ENCODE measurements at regions not wholly inside any gene's neighbourhood (a gene's known extent, or its start where the extent isn't known, plus 50 kb on each side); places are given as distances from the start of the nearest gene placed in this dataset.

GRCh38 chr13:58906329-58907007 is 1257.3 kb downstream of the DIAPH3 start:
- Histone ChIP-seq H3K4me3 (no peak overlapping the region), H3K36me3 (no peaks in the 10 kb centered on the region), H3K27ac (replicated peaks in 1 of 4) (no peak overlapping the region), H3K4me1 (no peaks in the 10 kb centered on the region), H3K27me3 (no peaks in the 10 kb centered on the region), H3K9me3 (no peaks in the 10 kb centered on the region)
- intact Hi-C loops (cut with DNase I) = no loop called here
- no peak for TF ChIP-seq EP300 (IDR thresholded peaks at IDR 0.05)
- 83% methylated on average over 2 of the region's 3 CpGs for WGBS
- no peak for DNase-seq (ENCODE audit: extremely low spot score)

GRCh38 chr13:58907347-58907746 is 1256.4 kb downstream of the DIAPH3 start:
- no peak for DNase-seq (ENCODE audit: extremely low spot score)
- no peak for TF ChIP-seq POLR2AphosphoS5 (IDR thresholded peaks at IDR 0.05)
- TF ChIP-seq POLR2A (IDR thresholded peaks at IDR 0.05; ENCODE audit: low read depth) = no peak
- no peak for TF ChIP-seq EP300 (IDR thresholded peaks at IDR 0.05)
- TF ChIP-seq, protein P1, sequence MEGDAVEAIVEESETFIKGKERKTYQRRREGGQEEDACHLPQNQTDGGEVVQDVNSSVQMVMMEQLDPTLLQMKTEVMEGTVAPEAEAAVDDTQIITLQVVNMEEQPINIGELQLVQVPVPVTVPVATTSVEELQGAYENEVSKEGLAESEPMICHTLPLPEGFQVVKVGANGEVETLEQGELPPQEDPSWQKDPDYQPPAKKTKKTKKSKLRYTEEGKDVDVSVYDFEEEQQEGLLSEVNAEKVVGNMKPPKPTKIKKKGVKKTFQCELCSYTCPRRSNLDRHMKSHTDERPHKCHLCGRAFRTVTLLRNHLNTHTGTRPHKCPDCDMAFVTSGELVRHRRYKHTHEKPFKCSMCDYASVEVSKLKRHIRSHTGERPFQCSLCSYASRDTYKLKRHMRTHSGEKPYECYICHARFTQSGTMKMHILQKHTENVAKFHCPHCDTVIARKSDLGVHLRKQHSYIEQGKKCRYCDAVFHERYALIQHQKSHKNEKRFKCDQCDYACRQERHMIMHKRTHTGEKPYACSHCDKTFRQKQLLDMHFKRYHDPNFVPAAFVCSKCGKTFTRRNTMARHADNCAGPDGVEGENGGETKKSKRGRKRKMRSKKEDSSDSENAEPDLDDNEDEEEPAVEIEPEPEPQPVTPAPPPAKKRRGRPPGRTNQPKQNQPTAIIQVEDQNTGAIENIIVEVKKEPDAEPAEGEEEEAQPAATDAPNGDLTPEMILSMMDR (IDR thresholded peaks at IDR 0.05) = no peak
- Histone ChIP-seq H3K27ac (replicated peaks in 1 of 4) (no peak overlapping the region), H3K27me3 (no peaks in the 10 kb centered on the region), H3K4me3 (no peak overlapping the region), H3K9me3 (no peaks in the 10 kb centered on the region), H3K4me1 (no peaks in the 10 kb centered on the region), H3K36me3 (no peaks in the 10 kb centered on the region)
- intact Hi-C loops (cut with DNase I) = no loop called here

DNA sequence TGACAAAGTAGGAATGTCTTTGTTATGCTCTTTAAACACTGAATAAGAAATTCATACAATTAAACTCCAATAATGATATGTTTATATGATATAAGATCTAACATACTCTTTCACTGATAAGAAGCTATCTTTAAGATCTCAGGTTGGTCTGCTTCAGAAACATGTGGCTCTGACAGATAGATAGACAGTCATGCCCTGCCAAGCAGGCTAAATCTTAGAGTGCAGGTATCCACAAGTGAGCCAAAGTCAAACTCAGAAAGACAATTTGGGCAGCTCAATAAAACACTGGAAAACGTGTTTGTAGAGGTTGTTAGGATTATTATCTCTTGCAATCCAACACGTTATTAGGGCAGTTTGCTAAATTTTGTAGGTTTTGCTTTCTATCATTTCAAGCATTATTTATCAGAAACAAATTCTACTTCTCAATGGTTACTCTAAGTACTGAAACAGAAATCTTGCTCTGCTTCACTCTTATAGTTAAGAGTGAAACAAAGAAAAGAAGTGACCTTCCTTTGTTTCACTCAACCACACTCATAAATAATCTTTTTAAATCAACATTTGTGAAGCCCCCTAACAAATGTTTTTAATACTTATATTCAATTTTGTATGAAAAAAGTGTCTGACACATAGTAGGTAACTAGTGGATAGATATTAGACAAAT is 1255.6 kb downstream of the DIAPH3 start:
- Histone ChIP-seq H3K4me1 (no peaks in the 10 kb centered on the region), H3K9me3 (no peaks in the 10 kb centered on the region), H3K36me3 (no peaks in the 10 kb centered on the region), H3K27ac (replicated peaks in 1 of 4) (no peak overlapping the region), H3K27me3 (no peaks in the 10 kb centered on the region), H3K4me3 (no peak overlapping the region)
- DNase-seq (ENCODE audit: extremely low spot score) = no peak
- TF ChIP-seq, protein P1 (IDR thresholded peaks at IDR 0.05) = no peak
- TF ChIP-seq POLR2A (IDR thresholded peaks at IDR 0.05; ENCODE audit: low read depth) = no peak
- intact Hi-C loops (cut with DNase I) = no loop called here
- 84% methylated on average over 2 of the region's 2 CpGs for WGBS

DNA sequence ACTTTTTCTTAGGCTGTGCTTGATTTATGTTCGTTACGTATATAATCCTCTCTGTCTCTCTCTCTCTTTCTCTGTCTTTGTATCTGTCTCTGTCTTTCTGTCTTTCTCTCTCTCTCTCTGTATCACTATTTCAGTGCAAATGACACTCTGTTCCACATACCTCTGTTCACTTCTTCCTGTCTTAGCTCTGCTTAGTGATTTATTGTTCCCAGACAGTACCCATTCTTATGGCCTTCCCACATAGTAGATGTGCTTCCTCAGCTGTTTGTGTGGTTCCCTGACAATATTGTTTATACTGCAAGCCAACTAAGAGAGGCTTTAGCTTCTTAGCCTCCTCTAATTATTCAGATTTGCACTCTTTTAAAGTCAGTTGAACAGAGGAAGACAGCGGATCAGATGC is 1244.2 kb downstream of the DIAPH3 start:
- TF ChIP-seq EP300 (IDR thresholded peaks at IDR 0.05) (no peak), POLR2AphosphoS5 (IDR thresholded peaks at IDR 0.05) (no peak), POLR2A (IDR thresholded peaks at IDR 0.05; ENCODE audit: low read depth) (no peak)
- TF ChIP-seq, protein P1 (IDR thresholded peaks at IDR 0.05) = no peak
- 83% methylated on average over 3 of the region's 3 CpGs for WGBS
- no peaks in the 10 kb centered on the region for H3K27me3 ChIP-seq
- intact Hi-C loops (cut with DNase I) = no loop called here
- no peak overlapping the region for H3K27ac ChIP-seq (replicated peaks in 1 of 4)
- H3K36me3 ChIP-seq = no peaks in the 10 kb centered on the region
- no peak overlapping the region for H3K4me3 ChIP-seq
- DNase-seq (ENCODE audit: extremely low spot score) = no peak
- H3K9me3 ChIP-seq = no peaks in the 10 kb centered on the region
- no peaks in the 10 kb centered on the region for H3K4me1 ChIP-seq

DNA sequence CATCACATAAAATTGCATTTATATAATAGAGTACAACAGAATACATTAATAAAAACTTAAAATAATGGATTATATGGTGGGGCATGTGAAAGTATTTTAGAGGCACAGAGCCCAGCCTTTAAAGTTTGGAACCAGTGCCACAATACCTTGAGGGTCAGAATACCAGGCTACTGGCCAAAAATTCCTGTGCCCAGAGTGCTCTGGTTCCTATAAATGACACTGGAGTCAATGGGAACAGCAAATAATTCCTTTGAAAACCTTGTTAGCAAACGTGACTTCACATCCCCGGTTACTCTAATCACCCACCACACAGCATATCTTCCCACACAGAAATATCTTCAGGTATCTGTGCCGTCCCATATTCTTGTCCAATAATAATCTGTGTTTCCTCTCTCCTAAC is 1242.6 kb downstream of the DIAPH3 start:
- intact Hi-C loops (cut with DNase I) = no loop called here
- no peaks in the 10 kb centered on the region for H3K4me1 ChIP-seq
- no peak overlapping the region for H3K4me3 ChIP-seq
- no peaks in the 10 kb centered on the region for H3K36me3 ChIP-seq
- 82% methylated on average over 3 of the region's 3 CpGs for WGBS
- H3K27me3 ChIP-seq = no peaks in the 10 kb centered on the region
- TF ChIP-seq POLR2A (IDR thresholded peaks at IDR 0.05; ENCODE audit: low read depth) = no peak
- no peak for TF ChIP-seq POLR2AphosphoS5 (IDR thresholded peaks at IDR 0.05)
- TF ChIP-seq EP300 (IDR thresholded peaks at IDR 0.05) = no peak
- TF ChIP-seq, protein P1 (IDR thresholded peaks at IDR 0.05) = no peak
- no peaks in the 10 kb centered on the region for H3K9me3 ChIP-seq
- H3K27ac ChIP-seq (replicated peaks in 1 of 4) = no peak overlapping the region
- DNase-seq (ENCODE audit: extremely low spot score) = no peak
